ENCODE measurements at regions not wholly inside any gene's neighbourhood (a gene's known extent, or its start where the extent isn't known, plus 50 kb on each side); places are given as distances from the start of the nearest gene placed in this dataset.
"Not testable (repeated sequence)": the region's sequence is repeated elsewhere in the genome, so short reads cannot be mapped to it uniquely, and the experiment has no call there.

GRCh38 chr2:101645886-101646285, 51.6 kb upstream of the MAP4K4 start:
- ATAC-seq; H3K27me3 ChIP-seq; H3K27ac ChIP-seq; H3K36me3 ChIP-seq; H3K4me1 ChIP-seq; H3K9me3 ChIP-seq; intact Hi-C loops (cut with DNase I); DNase-seq; H3K4me3 ChIP-seq: not testable (repeated sequence)

DNA sequence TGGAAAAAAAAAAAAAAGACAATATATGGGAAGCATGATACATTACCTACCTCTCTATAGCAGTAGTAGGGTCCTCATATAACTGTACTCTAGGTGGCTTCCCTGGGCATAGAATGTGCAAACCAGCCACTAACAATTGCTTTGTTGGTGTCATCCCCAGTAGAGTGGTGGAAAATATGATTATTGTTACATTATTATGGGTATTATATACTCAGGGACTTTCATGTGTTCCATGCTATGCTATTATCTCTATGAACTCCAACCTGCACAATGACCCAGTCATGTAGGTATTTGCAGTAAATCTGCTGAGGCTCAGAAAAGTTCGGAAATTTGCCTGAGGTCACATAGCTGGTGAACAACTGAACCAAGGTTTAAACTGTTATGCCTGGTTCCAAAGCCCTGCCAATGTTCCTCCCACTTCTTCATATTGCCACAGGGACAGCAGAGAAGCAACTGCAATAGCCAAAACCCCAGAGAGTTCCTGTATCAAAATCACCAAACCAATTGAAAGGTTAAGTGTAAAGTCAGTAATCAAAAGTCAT, 52.6 kb upstream of the MAP4K4 start:
- Histone ChIP-seq H3K4me1 (no peaks in the 10 kb centered on the region), H3K4me3 (no peak overlapping the region), H3K9me3 (no peaks in the 10 kb centered on the region), H3K27ac (no peak overlapping the region), H3K36me3 (no peaks in the 10 kb centered on the region), H3K27me3 (no peaks in the 10 kb centered on the region)
- DNase-seq (no peak), ATAC-seq (no peak)
- no peak for TF ChIP-seq CTCF (IDR thresholded peaks at IDR 0.05)
- intact Hi-C loops (cut with DNase I) = no loop called here

- TF ChIP-seq CTCF (IDR thresholded peaks at IDR 0.05) = no peak
- intact Hi-C loops (cut with DNase I) = no loop called here
- no peaks in the 10 kb centered on the region for H3K27me3 ChIP-seq
- H3K4me3 ChIP-seq = no peak overlapping the region
- no peaks in the 10 kb centered on the region for H3K4me1 ChIP-seq
- no peaks in the 10 kb centered on the region for H3K9me3 ChIP-seq
- ATAC-seq (no peak), DNase-seq (no peak)
- H3K27ac ChIP-seq = no peak overlapping the region
- H3K36me3 ChIP-seq = no peaks in the 10 kb centered on the region
Observed at GRCh38 chr2:101643004-101643524, 54.4 kb upstream of the MAP4K4 start.

DNA sequence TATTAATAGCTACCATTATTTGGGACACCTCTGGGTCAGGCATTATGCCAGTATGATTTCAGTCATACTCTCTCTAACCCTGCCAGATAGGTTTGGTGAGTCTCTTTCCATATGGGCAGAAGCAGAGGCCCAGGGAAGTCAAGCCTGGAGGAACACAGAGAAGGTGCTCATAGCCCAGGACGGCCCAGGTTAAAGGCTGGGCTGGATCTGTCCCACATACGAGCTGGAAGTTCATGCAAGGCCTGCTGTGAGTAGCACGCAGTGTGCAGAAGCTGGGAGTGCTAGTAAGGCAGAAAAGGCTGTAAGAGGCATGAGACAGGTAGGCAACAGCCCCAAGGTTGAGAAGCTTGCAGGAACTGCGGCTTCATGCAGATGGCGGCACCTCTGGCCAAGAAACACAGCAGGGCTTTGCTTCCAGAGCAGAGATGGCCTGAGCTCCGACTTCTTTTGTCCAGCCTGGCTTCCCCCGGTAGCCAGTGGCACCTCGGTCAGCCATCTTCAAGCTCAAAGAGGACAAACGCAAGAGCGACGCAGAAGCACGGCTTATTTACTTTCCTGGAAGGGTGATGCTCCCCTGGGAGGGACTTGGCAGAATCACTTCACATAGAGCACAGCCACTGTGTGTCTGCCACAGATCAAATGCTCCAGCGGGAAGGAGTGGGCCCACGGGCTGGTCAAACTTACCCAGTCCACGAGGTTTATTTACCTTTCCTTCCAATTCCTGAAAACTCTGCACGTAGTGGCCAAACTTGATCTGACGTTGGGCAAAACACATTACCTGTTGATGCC, 58.5 kb upstream of the MAP4K4 start:
- intact Hi-C loops (cut with DNase I) = no loop called here
- no peaks in the 10 kb centered on the region for H3K9me3 ChIP-seq
- H3K4me3 ChIP-seq = no peak overlapping the region
- H3K27me3 ChIP-seq = no peaks in the 10 kb centered on the region
- no peaks in the 10 kb centered on the region for H3K4me1 ChIP-seq
- no peaks in the 10 kb centered on the region for H3K36me3 ChIP-seq
- ATAC-seq (no peak), DNase-seq (no peak)
- no peak overlapping the region for H3K27ac ChIP-seq
- TF ChIP-seq CTCF (IDR thresholded peaks at IDR 0.05) = no peak

GRCh38 chr2:101638181-101638711, 59.3 kb upstream of the MAP4K4 start:
- DNase-seq = peak in 2 of 4 donors; percentile 41 to 48
- H3K27me3 ChIP-seq = no peaks in the 10 kb centered on the region
- intact Hi-C loops (cut with DNase I) = no loop called here
- no peaks in the 10 kb centered on the region for H3K36me3 ChIP-seq
- H3K4me3 ChIP-seq = no peak overlapping the region
- peak; percentile 44 for ATAC-seq
- H3K9me3 ChIP-seq = no peaks in the 10 kb centered on the region
- no peak for TF ChIP-seq CTCF (IDR thresholded peaks at IDR 0.05)
- no peaks in the 10 kb centered on the region for H3K4me1 ChIP-seq
- H3K27ac ChIP-seq = no peak overlapping the region

Data from left lung (tissue), 4 donors.